ENCODE measurements at regions not wholly inside any gene's neighbourhood (a gene's known extent, or its start where the extent isn't known, plus 50 kb on each side); places are given as distances from the start of the nearest gene placed in this dataset.

DNA sequence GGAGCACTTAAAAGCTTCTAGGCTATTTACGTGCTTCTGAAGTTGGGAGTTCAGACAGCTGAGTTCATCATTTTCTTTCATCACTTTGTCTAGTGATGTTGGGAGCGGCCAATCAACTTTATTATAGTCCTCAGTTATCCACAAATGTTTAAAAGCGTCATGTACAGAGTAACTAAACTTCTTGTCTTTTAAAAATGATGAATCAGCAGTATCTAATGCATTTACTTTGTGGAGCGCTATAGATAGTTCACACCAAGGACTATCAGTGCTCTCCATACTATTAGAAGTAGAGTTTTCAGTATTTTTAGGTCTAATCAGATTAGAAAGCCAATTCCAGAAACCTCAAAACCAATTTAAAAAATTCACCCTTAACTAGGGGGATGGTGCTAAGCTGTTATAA lies 778.7 kb upstream of the PRMT6 start:
- no peak for ATAC-seq
- Histone ChIP-seq H3K9me3 (no peaks in the 10 kb centered on the region), H3K27ac (no peak overlapping the region), H3K27me3 (no peaks in the 10 kb centered on the region), H3K36me3 (no peaks in the 10 kb centered on the region), H3K4me1 (no peaks in the 10 kb centered on the region), H3K4me3 (no peak overlapping the region)
- DNase-seq: no peak
- FAIRE-seq: no peak
- intact Hi-C loops (cut with DNase I): no loop called here
- TF ChIP-seq, protein P1, sequence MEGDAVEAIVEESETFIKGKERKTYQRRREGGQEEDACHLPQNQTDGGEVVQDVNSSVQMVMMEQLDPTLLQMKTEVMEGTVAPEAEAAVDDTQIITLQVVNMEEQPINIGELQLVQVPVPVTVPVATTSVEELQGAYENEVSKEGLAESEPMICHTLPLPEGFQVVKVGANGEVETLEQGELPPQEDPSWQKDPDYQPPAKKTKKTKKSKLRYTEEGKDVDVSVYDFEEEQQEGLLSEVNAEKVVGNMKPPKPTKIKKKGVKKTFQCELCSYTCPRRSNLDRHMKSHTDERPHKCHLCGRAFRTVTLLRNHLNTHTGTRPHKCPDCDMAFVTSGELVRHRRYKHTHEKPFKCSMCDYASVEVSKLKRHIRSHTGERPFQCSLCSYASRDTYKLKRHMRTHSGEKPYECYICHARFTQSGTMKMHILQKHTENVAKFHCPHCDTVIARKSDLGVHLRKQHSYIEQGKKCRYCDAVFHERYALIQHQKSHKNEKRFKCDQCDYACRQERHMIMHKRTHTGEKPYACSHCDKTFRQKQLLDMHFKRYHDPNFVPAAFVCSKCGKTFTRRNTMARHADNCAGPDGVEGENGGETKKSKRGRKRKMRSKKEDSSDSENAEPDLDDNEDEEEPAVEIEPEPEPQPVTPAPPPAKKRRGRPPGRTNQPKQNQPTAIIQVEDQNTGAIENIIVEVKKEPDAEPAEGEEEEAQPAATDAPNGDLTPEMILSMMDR (IDR thresholded peaks at IDR 0.05): no peak
- 57 to 62% methylated on average over 4 of the region's 4 CpGs for WGBS, 2 donors

DNA sequence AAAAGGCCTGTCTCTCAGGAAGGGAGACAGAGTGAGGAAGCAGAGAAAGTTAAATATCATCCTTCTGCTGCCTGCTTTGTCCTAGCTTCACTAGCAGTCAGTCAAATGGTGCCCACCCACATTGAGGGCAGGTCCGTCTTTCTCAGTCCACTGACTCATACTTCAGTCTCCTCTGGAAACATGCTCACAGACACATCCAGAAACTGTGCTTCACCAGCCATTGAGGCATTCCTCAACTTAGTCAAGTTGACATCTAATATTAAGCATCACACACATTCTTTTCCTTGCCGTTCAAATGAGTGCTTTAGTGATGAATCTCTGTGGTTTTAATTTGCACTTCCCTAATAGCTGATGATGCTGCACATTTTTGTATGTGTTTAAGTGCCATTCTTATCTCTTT lies 777.8 kb upstream of the PRMT6 start:
- H3K36me3 ChIP-seq: no peaks in the 10 kb centered on the region
- H3K4me1 ChIP-seq: no peaks in the 10 kb centered on the region
- H3K27me3 ChIP-seq: no peaks in the 10 kb centered on the region
- DNase-seq: no peak
- no peak overlapping the region for H3K4me3 ChIP-seq
- ATAC-seq: no peak
- 31 to 41% methylated on average over 2 of the region's 2 CpGs for WGBS, 2 donors
- no peak overlapping the region for H3K27ac ChIP-seq
- FAIRE-seq: no peak
- intact Hi-C loops (cut with DNase I): no loop called here
- H3K9me3 ChIP-seq: no peaks in the 10 kb centered on the region
- TF ChIP-seq, protein P1 (IDR thresholded peaks at IDR 0.05): no peak

DNA sequence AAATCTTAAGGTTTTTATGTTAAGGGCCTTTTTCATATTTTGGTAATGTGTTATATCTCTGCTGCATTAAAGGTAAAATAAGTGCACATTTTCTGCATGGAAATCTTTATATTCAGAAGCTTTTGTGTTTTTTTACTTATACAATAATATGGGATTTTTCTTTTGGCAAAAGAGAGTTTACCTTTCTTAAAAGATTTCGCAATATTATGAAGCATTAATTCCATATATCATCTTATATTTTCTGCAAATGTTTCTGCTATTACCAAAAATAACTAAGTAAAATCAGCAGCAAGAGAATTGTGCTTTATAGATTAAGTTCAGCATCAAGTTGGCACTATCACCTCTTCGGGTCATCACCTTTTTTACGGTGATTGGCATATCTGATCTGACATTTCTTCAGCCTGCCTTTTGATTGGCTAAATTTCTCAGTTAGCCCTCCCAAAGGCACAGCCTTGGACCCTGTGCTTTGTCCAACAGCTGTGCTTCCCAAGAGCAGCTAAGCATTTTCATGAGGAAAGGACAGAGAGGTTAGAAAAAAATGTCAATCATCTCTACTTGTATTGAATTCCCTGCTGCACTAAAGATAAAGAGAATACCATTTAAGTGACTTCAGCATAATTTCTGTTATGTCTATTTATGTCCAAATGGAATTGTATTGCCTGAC lies 767.1 kb upstream of the PRMT6 start:
- Histone ChIP-seq H3K27ac (no peak overlapping the region), H3K27me3 (no peaks in the 10 kb centered on the region), H3K4me3 (no peak overlapping the region), H3K36me3 (no peaks in the 10 kb centered on the region), H3K4me1 (no peaks in the 10 kb centered on the region), H3K9me3 (no peaks in the 10 kb centered on the region)
- FAIRE-seq (no peak), DNase-seq (no peak), ATAC-seq (no peak)
- TF ChIP-seq, protein P1 (IDR thresholded peaks at IDR 0.05): no peak
- intact Hi-C loops (cut with DNase I): no loop called here
- WGBS, 2 donors: 51 to 55% methylated on average over 3 of the region's 3 CpGs

DNA sequence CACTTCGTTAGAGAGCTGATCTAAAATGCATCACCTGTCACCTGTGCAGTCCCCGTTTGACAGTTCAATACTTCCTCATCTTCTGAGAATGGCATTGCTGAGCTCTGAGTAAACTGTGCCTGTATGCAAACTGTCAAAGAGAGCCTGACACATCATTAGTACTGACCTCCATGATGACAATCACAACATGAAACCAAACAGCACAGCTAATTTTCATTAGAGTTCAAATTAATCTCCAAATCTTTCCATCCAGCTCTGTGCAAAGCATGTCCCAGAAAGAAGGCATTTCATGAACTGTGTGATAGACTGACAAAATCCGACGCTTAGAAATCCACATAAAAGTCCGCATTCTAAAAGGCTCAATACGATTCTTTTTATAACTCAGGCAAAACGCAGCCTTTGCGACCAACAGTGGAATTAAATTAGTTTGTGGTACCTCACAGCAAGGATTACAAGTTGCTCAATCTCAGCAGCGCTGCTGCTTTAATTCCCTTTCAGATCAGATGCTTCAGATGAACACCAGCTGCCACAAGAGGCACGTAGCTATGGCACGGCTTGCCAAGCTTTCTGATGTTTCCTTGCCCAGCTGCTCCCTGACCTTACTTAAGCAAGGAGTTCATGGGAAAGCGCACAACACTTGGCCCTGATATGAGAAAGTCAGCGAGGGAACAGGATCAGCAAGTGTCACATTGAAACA lies 765.5 kb upstream of the PRMT6 start:
- Histone ChIP-seq H3K36me3 (no peaks in the 10 kb centered on the region), H3K27ac (no peak overlapping the region), H3K4me3 (no peak overlapping the region), H3K9me3 (no peaks in the 10 kb centered on the region), H3K27me3 (no peaks in the 10 kb centered on the region), H3K4me1 (no peaks in the 10 kb centered on the region)
- TF ChIP-seq, protein P1 (IDR thresholded peaks at IDR 0.05): no peak
- no peak for FAIRE-seq
- ATAC-seq: no peak
- WGBS, 2 donors: 35 to 42% methylated on average over 13 of the region's 13 CpGs
- DNase-seq: no peak
- intact Hi-C loops (cut with DNase I): no loop called here

DNA sequence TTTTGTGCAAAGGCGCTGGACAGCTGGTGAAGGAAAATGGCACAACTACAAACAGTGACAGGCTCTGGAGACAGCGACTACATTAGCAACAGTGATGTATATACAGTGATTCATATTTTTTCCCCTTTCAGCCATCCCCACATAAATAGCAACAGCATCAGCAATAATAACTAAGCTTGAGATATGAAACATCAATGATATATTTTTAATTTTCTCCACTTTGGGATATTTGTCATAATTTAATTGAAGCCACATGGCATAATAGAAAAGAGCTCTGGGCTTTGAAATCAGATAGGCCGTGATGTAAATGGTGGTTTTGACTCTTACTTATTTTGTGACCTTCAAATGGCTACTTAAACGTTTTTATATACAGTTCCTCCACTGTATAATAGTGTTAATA lies 764.3 kb upstream of the PRMT6 start:
- intact Hi-C loops (cut with DNase I): no loop called here
- ATAC-seq (no peak), DNase-seq (no peak), FAIRE-seq (no peak)
- Histone ChIP-seq H3K9me3 (no peaks in the 10 kb centered on the region), H3K4me1 (no peaks in the 10 kb centered on the region), H3K27me3 (no peaks in the 10 kb centered on the region), H3K36me3 (no peaks in the 10 kb centered on the region), H3K4me3 (no peak overlapping the region), H3K27ac (no peak overlapping the region)
- 52 to 66% methylated on average over 4 of the region's 4 CpGs for WGBS, 2 donors
- TF ChIP-seq, protein P1 (IDR thresholded peaks at IDR 0.05): no peak

Measured in pancreas (tissue), 10 donors.